ENCODE measurements at regions not wholly inside any gene's neighbourhood (a gene's known extent, or its start where the extent isn't known, plus 50 kb on each side); places are given as distances from the start of the nearest gene placed in this dataset.

DNA sequence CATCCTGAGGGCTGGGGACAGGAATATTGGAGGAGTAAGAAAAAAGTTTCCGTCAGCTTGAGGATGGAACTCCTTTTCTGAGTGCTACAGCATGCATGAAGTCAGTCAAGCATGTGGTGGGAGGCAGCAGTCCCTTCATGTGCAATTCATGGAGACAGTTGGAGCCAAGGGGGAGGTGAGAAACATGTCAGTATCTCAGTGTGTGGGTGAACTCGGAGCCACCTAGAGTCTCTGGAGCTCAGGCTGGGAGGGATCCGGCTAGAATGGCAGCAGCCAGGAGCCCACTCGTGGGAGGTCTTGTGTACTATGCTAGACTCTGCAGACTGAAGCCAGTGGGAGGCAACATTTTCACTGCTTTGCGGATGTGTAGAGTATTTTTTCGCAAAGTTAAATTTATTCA is 60.3 kb downstream of the AVPR1A start:
- POLR2A ChIA-PET = no interaction called here
- CTCF ChIA-PET = no interaction called here

GRCh38 chr12:63086149-63086915 is 64.7 kb downstream of the AVPR1A start:
- POLR2A ChIA-PET = no interaction called here
- CTCF ChIA-PET = no interaction called here

GRCh38 chr12:63085120-63085519 is 65.9 kb downstream of the AVPR1A start:
- POLR2A ChIA-PET = no interaction called here
- CTCF ChIA-PET = no interaction called here

DNA sequence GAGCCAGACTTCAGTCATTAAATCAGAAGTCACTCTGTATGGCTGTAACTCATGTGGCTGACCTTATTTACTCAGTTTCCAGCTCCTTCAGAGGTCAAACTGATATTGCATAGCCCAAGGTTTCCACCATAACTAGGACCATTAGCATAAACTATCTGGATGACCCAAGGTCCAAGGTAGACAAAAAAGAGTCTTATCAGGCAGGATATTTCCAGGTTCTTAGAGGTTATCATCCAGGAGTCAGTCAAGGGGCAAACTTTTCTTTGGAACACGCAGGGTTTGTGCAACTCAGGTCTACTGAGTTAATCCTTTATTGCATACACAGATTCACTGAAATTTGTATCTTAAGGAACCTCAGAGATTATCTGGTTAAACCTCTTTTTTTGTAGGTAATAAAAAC is 66.5 kb downstream of the AVPR1A start:
- CTCF ChIA-PET = no interaction called here
- POLR2A ChIA-PET = no interaction called here

GRCh38 chr12:63083046-63083445 is 68.0 kb downstream of the AVPR1A start:
- CTCF ChIA-PET = no interaction called here
- POLR2A ChIA-PET = no interaction called here

GRCh38 chr12:63079791-63080502 is 71.1 kb downstream of the AVPR1A start:
- POLR2A ChIA-PET = no interaction called here
- CTCF ChIA-PET = no interaction called here

DNA sequence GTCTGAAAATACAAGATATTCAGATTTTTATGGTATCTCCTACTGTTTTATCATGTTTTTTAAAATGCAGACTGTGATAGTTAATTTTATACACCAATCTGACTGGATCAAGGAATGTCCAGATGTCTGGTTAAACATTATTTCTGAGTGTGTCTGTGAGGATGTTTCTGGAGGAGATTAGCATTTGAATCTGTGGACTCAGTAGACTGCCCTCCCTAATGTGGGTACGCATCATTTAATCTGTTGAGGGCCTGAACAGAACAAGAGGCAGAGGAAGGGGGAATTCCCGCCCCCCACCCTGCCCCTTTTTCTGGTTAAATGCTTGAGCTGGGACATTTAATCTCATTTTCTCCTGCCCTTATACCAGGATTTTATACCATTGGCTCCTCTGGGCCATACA is 72.1 kb downstream of the AVPR1A start:
- ChIA-PET CTCF (no interaction called here), POLR2A (no interaction called here)

DNA sequence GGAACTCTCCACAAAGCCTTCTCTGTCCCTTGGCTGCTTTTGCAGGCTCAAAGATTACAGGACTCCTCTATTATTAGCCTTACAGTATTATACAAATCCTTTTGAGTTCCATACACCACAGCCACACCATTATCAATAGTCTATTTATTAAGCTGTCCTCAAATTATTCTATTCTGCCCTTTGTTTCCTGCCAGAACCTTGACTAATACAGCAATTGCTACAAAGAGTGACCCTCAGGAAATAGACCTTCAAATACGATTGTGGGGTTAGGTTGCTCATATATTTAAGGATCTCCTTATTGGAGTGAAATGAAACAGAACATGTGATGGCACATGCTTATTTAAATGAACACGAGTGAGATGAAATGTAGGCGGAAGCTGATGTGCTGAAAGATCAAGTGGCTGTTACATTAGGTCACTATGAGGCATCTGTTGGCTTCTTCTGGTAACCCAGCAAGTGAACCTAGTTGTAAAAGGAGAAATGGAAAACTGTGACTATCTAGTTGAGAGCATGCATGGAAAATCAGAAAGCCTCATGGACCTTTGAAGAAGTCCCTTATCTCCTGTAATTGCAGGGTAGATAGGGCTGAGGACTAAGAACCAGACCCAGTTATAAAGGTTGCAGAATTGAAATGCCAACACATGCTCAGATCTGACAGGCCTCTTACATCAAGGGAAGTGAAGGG is 75.5 kb downstream of the AVPR1A start:
- ChIA-PET POLR2A (no interaction called here), CTCF (no interaction called here)

- ChIA-PET POLR2A (no interaction called here), CTCF (no interaction called here)
Measured at GRCh38 chr12:63070709-63071108, 80.3 kb downstream of the AVPR1A start.

DNA sequence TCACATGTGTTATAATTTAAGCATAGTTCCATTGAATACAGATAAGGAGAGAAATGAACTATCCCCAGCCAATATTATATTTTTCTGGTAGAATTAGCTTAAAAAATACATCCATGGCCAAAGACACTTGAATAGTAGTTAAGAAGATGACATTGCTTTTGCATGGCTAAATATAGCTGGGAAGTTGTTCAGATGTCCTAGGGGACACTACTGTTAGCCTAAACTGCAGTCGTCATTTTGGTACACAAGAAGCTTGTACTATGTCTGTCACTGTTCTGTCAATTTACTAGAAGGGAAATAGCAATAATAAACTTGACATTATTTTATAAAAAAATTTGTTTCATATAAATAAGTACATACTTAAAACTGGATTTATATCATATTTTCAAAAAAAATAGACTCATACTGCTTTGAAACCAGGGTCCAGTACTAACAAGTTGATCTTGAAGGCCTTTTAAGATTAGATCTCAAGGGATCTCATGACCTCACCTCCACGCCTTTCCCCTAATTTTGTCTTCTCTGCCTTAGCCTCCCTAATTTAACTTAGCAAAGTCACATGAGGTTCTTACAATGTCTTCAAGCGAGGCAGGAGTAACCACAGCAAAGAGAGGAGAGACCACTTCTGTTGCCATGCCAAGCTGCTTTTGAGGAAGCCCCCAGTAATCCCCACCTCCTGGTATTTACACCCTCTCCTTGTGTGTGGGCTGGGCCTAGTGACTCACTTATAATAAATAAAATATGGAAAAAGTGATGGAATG is 81.0 kb downstream of the AVPR1A start:
- CTCF ChIA-PET = interaction anchor here (1.5 kb wide), 1 partner anchor 251 kb away, joined by 3 read pairs; no protein-coding TSS in a partner anchor
- POLR2A ChIA-PET = no interaction called here

- ChIA-PET POLR2A (no interaction called here), CTCF (interaction anchor here (0.6 to 1.5 kb wide), 2 partner anchors 250 to 359 kb away, joined by 3 to 5 read pairs; no protein-coding TSS in a partner anchor)
Measured at GRCh38 chr12:63068857-63069442, 82.1 kb downstream of the AVPR1A start.

DNA sequence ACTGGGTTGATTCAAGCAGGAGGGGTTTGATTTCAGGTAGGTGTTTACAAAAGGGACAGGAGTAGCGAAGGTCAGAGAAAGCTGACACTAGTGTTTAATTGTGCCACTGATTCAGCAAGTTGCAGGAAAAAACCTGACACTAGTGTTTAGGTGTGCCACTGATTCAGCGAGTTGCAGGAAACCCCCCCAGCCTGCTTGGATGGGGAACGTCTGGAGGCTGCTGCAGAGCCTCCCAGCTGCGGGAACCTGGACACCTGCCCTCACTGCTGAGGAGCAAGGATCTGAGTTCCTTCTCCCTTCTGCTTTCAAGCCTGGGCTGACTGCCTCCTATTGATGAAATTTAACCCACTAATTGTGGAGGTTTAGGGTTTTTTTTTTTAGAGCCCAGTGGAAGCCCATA is 84.2 kb downstream of the AVPR1A start:
- ChIA-PET POLR2A (no interaction called here), CTCF (no interaction called here)

DNA sequence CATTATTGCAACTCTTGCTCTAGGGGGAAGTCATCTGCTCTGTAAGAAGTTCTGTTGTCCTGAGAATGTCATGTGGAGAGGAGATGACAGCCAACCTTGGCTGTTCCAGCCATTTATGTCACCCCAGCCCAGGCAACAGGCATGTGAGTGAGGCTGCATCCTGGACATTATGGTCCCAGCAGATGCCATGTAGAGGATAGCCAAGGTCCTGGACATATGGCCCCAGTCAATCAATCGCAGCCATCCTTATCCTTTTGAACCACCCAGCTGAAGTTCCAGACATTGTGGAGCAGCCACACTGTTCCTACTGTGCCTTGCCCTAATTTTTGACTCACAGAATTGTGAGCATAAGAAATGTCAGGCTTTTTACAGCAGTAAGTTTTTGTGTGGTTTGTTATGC is 84.9 kb downstream of the AVPR1A start:
- CTCF ChIA-PET = no interaction called here
- POLR2A ChIA-PET = no interaction called here

- POLR2A ChIA-PET = no interaction called here
- CTCF ChIA-PET = no interaction called here
Measured at GRCh38 chr12:63064080-63064479, 86.9 kb downstream of the AVPR1A start.

GRCh38 chr12:63056649-63057048 is 94.4 kb downstream of the AVPR1A start:
- POLR2A ChIA-PET = no interaction called here
- CTCF ChIA-PET = no interaction called here

- CTCF ChIA-PET = no interaction called here
- POLR2A ChIA-PET = no interaction called here
Measured at GRCh38 chr12:63052696-63053095, 98.3 kb downstream of the AVPR1A start.

DNA sequence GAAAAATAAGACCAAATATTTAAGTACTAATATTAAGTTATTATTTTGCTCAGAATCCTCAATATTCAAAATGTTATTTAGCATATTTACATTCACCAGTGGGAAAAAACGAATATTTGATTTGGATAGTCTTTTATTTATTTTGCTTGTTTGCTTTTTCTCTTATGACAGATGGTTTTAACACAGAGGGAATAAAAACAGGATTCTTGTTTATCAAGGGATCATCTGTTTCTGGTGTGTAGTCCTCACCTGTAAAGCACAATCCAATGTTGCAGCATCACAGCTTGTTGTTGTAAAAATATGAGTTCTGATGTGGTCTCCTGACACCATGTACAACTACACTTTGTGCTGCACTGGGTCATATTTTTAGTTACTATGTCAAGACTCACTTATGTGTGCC is 103.9 kb downstream of the AVPR1A start:
- CTCF ChIA-PET = no interaction called here
- POLR2A ChIA-PET = no interaction called here

- POLR2A ChIA-PET = no interaction called here
- CTCF ChIA-PET = no interaction called here
Measured at GRCh38 chr12:63045020-63045860, 105.8 kb downstream of the AVPR1A start.

DNA sequence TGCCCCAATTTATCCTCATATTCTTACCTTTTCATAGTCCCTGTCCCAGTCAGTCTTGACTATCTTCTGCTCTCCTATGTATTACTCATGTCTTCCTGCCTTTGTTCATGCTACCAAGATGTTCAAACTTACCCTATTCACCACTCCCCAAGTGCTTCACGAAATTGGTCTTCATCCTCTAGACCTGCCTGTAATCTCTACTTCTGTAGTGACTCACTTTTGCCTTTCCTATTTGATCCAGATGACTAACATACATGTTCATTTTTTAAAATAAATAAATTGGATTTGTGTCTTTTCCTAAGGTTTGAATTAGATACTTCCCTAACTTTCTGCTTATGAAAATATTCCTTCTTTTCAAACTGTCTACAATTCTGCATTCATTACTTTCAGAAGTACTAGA is 107.7 kb upstream of the PPM1H start:
- CTCF ChIA-PET = no interaction called here
- POLR2A ChIA-PET = no interaction called here

Measured in activated CD8-positive, alpha-beta memory T cell treated with anti-CD3 and anti-CD28 coated beads for 36 hours (primary cell).